Peyer's patch (tissue), 4 donors: ENCODE measurements at regions not wholly inside any gene's neighbourhood (a gene's known extent, or its start where the extent isn't known, plus 50 kb on each side); places are given as distances from the start of the nearest gene placed in this dataset.
"Not testable (repeated sequence)": the region's sequence is repeated elsewhere in the genome, so short reads cannot be mapped to it uniquely, and the experiment has no call there.

Experiments used
- DNase-seq, 3 donors: peaks; one replicate each; pipeline ENCODE4 v3.0.0-alpha.2; 2017 to 2019
- H3K27ac ChIP-seq, 4 donors: fragments of 200-600 bp; sonication (generic); one replicate each; pipeline ENCODE4 v1.5.1; 2016 to 2019
- H3K27me3 ChIP-seq, 2 donors: fragments of 200-600 bp; sonication (generic); one replicate each; pipeline ENCODE4 v1.5.1; 2019
- H3K36me3 ChIP-seq, 3 donors: fragments of 200-600 bp; sonication (generic); one replicate each; pipeline ENCODE4 v1.5.1; 2016 to 2019
- H3K4me1 ChIP-seq, 4 donors: fragments of 200-600 bp; sonication (generic); one replicate each; pipeline ENCODE4 v1.5.1; 2016 to 2019
- H3K4me3 ChIP-seq, 4 donors: fragments of 200-600 bp; sonication (generic); 1 replicate in 3 of 4; 2 replicates in 1 of 4; pipeline ENCODE4 v1.5.1; 2016 to 2019; ENCODE audit warnings: mild to moderate bottlenecking in 1 of 4
- H3K9me3 ChIP-seq, 4 donors: fragments of 200-600 bp; sonication (generic); one replicate each; pipeline ENCODE4 v1.5.1; 2016 to 2019; ENCODE audit warnings: mild to moderate bottlenecking in 1 of 4
- POLR2A ChIP-seq, 2 donors: fragments of 450-650 bp; IDR thresholded peaks; one replicate each; pipeline ENCODE4 v1.5.1; 2017; ENCODE audit warnings: antibody characterized with exemption in 2 of 2, mild to moderate bottlenecking in 2 of 2, moderate library complexity in 2 of 2
- TF ChIP-seq, protein P1 (sequence below), 6 experiments: fragments of 450-650 bp in 4 of 6; fragments of 200-600 bp in 2 of 6; sonication (generic) in 1 of 6; IDR thresholded peaks; one replicate each; pipeline ENCODE4 v1.5.1; 2017 to 2019; ENCODE audit warnings: antibody characterized with exemption in 6 of 6, mild to moderate bottlenecking in 3 of 6, moderate library complexity in 1 of 6

- Histone ChIP-seq H3K4me3 (no peak overlapping the region), H3K9me3 (no peaks in the 10 kb centered on the region), H3K4me1 (peaks cover 0 to 23% (median 3%) of the 10 kb centered on the region in 4 donors), H3K27ac (peak overlapping the region in 2 of 4 donors; percentile 56 to 78), H3K27me3 (no peaks in the 10 kb centered on the region), H3K36me3 (no peaks in the 10 kb centered on the region)
- TF ChIP-seq, protein P1, sequence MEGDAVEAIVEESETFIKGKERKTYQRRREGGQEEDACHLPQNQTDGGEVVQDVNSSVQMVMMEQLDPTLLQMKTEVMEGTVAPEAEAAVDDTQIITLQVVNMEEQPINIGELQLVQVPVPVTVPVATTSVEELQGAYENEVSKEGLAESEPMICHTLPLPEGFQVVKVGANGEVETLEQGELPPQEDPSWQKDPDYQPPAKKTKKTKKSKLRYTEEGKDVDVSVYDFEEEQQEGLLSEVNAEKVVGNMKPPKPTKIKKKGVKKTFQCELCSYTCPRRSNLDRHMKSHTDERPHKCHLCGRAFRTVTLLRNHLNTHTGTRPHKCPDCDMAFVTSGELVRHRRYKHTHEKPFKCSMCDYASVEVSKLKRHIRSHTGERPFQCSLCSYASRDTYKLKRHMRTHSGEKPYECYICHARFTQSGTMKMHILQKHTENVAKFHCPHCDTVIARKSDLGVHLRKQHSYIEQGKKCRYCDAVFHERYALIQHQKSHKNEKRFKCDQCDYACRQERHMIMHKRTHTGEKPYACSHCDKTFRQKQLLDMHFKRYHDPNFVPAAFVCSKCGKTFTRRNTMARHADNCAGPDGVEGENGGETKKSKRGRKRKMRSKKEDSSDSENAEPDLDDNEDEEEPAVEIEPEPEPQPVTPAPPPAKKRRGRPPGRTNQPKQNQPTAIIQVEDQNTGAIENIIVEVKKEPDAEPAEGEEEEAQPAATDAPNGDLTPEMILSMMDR (IDR thresholded peaks at IDR 0.05), result no peak
- no peak for TF ChIP-seq POLR2A (IDR thresholded peaks at IDR 0.05)
- DNase-seq, result no peak
Observed at GRCh38 chr21:14890141-14890540, 174.7 kb downstream of the NRIP1 start.

DNA sequence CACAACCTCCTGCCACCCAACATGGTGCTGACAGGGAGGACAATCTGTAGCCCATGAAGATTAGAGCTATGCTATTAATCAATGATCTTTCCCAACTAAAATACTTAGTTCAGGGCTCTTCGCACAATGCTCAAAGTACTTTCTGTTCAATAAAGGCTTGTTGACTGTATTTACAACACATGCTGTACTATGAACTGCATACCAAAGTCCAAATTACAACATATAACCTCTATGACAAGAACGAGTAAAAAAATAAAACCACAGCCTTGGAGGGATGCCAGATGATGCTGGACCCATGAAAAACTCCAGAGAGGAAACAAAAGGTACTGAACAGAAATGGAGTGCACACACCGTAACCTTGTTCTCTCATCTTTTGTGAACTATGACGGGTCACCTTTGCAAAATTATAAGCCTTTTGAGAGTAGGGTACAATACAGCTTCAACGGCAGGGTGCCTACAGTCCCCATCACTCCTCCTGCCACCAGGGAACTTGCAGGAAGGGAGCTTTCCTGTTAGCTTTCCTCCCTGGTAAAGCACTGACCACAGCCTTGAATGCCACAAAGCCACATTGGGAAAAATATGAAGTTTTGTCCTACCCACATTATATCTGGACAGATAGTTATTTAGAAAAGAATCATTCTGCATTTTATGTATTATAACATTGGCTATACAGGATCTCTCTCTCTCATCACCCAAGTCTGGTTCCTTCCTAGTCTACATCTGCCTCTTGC, 175.6 kb downstream of the NRIP1 start:
- TF ChIP-seq POLR2A (IDR thresholded peaks at IDR 0.05), result no peak
- TF ChIP-seq, protein P1 (IDR thresholded peaks at IDR 0.05), result peak in 1 of 6 experiments; percentile 11
- no peaks in the 10 kb centered on the region for H3K9me3 ChIP-seq
- DNase-seq, result peak in 1 of 3 donors; percentile 65
- H3K36me3 ChIP-seq, result no peaks in the 10 kb centered on the region
- peaks cover 0 to 23% (median 3%) of the 10 kb centered on the region in 4 donors for H3K4me1 ChIP-seq
- no peak overlapping the region for H3K4me3 ChIP-seq
- H3K27ac ChIP-seq, result peak overlapping the region in 3 of 4 donors; percentile 32 to 78 (median 72)
- no peaks in the 10 kb centered on the region for H3K27me3 ChIP-seq

DNA sequence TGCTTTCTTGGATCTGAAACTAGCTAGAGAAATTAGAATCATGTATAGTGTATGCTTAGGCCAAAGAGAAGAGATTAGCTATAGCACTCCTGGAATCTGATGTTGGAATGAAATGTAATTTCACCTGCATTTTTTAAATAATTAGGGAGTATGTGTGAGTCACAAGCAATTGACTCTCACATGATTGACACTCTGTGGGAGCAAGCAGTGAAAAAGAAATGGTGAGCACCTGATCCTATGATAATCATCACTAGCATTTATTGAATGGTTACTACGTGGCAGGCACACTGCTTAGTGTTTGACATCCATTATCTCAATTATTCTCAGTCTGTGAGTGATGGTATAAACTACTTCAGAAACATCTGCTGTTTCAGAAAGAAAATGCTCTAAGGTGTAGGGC, 176.6 kb downstream of the NRIP1 start:
- Histone ChIP-seq H3K9me3 (no peaks in the 10 kb centered on the region), H3K4me3 (no peak overlapping the region), H3K4me1 (peaks cover 0 to 23% (median 3%) of the 10 kb centered on the region in 4 donors), H3K27ac (peak overlapping the region in 2 of 4 donors; percentile 72 to 78), H3K27me3 (no peaks in the 10 kb centered on the region), H3K36me3 (no peaks in the 10 kb centered on the region)
- DNase-seq, result no peak
- no peak for TF ChIP-seq POLR2A (IDR thresholded peaks at IDR 0.05)
- TF ChIP-seq, protein P1 (IDR thresholded peaks at IDR 0.05), result no peak

DNA sequence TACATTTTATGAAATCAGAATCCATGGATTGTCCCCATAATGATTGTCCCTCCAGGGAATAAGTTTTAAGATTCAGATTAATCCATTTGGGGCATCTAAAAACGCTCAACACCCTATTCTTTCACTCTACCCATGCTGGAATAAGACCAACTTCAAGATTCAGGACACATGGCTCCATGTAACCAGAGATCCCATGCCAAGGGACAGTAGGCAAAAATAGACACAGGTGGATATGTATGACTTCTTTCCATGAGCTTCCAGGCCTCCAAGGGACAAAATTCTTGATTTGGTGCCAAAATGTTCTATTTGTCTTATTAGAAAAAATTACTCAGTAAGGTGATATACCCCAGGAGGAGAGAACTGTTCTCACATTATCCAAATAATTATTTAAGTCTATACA, 178.8 kb downstream of the NRIP1 start:
- no peak overlapping the region for H3K27ac ChIP-seq
- no peak for TF ChIP-seq POLR2A (IDR thresholded peaks at IDR 0.05)
- TF ChIP-seq, protein P1 (IDR thresholded peaks at IDR 0.05), result no peak

GRCh38 chr21:14883351-14883750, 181.4 kb downstream of the NRIP1 start:
- Histone ChIP-seq H3K4me1 (peaks cover 0 to 17% (median 0%) of the 10 kb centered on the region in 4 donors), H3K36me3 (no peaks in the 10 kb centered on the region), H3K27me3 (no peaks in the 10 kb centered on the region), H3K27ac (no peak overlapping the region), H3K9me3 (no peaks in the 10 kb centered on the region), H3K4me3 (no peak overlapping the region)
- no peak for DNase-seq
- TF ChIP-seq, protein P1 (IDR thresholded peaks at IDR 0.05), result no peak
- TF ChIP-seq POLR2A (IDR thresholded peaks at IDR 0.05), result no peak

More for the DNA sequence above, 178.8 kb downstream of the NRIP1 start:
- Histone ChIP-seq H3K9me3 (no peaks in the 10 kb centered on the region), H3K4me1 (peaks cover 0 to 23% (median 3%) of the 10 kb centered on the region in 4 donors), H3K36me3 (no peaks in the 10 kb centered on the region), H3K27me3 (no peaks in the 10 kb centered on the region), H3K4me3 (no peak overlapping the region)
- no peak for DNase-seq

- H3K4me3 ChIP-seq, H3K27me3 ChIP-seq, H3K27ac ChIP-seq, H3K9me3 ChIP-seq, DNase-seq, H3K36me3 ChIP-seq: not testable (repeated sequence)
- H3K4me1 ChIP-seq, result peaks cover 0 to 19% (median 3%) of the 10 kb centered on the region in 4 donors
Observed at GRCh38 chr21:14882545-14882944, 182.3 kb downstream of the NRIP1 start.
